BLaER1 (cell line): ENCODE measurements at regions not wholly inside any gene's neighbourhood (a gene's known extent, or its start where the extent isn't known, plus 50 kb on each side); places are given as distances from the start of the nearest gene placed in this dataset.

Experiments
- H3K27ac ChIP-seq: shearing (Covaris generic); formaldehyde crosslinking; 2 replicates; pipeline ENCODE4 v1.8.1; 2022
- H3K27me3 ChIP-seq: shearing (Covaris generic); formaldehyde crosslinking; 2 replicates; pipeline ENCODE4 v1.8.1; 2022
- H3K36me3 ChIP-seq: shearing (Covaris generic); formaldehyde crosslinking; 2 replicates; pipeline ENCODE4 v1.8.1; 2022
- H3K4me1 ChIP-seq: shearing (Covaris generic); formaldehyde crosslinking; 2 replicates; pipeline ENCODE4 v1.8.1; 2022
- H3K4me2 ChIP-seq: shearing (Covaris generic); formaldehyde crosslinking; 2 replicates; pipeline ENCODE4 v1.8.1; 2022
- H3K4me3 ChIP-seq: shearing (Covaris generic); formaldehyde crosslinking; 2 replicates; pipeline ENCODE4 v1.8.1; 2022
- H3K9ac ChIP-seq: shearing (Covaris generic); formaldehyde crosslinking; 2 replicates; pipeline ENCODE4 v1.8.1; 2022
- H3K9me3 ChIP-seq: shearing (Covaris generic); formaldehyde crosslinking; 2 replicates; pipeline ENCODE4 v1.8.1; 2022
- H4K20me1 ChIP-seq: shearing (Covaris generic); formaldehyde crosslinking; 2 replicates; pipeline ENCODE4 v1.8.1; 2022
- Cebpa-rat ChIP-seq: shearing (Covaris generic); IDR thresholded peaks from 2 replicates; pipeline ENCODE4 v1.8.1; 2022

DNA sequence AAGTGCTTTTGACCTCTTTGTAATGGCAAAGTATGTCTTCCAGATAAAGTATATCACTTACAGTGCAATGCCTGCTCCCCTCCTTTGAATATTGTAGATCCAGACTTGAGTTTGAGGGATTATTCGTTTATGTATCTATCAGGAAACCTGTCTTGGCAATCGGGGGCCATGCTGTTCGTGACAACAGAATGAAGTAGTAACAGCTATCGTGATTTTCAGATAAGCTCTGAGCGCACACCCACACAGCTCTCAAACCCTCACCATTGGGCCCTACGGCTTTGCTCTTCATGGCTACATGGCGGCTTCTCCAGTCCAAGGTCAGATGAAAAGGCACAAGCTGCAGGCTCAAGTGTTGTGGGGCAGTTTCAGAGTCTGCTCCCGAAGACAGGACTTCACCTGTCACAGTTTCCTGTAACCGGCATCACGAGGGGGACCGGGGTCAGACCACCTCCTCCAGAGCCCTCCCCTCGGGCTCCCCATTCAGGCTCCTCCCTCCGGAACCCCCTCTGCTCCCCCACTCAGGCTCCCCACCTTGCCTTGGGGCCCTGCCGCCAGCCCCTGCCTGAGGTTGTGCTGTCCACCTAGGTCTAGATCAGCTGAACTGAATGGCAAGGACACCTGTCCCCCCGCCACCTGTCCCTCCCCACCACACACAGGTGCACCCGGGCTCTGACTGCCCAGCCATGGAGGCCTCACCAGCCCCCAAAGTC is 292.5 kb upstream of the SALL3 start:
- H4K20me1 ChIP-seq: no peaks in the 10 kb centered on the region
- H3K27ac ChIP-seq: no peak overlapping the region
- H3K4me3 ChIP-seq: no peak overlapping the region
- H3K4me2 ChIP-seq: no peak overlapping the region
- no peaks in the 10 kb centered on the region for H3K9me3 ChIP-seq
- no peaks in the 10 kb centered on the region for H3K27me3 ChIP-seq
- TF ChIP-seq Cebpa-rat: no peak
- no peak overlapping the region for H3K9ac ChIP-seq
- no peaks in the 10 kb centered on the region for H3K36me3 ChIP-seq
- no peaks in the 10 kb centered on the region for H3K4me1 ChIP-seq

DNA sequence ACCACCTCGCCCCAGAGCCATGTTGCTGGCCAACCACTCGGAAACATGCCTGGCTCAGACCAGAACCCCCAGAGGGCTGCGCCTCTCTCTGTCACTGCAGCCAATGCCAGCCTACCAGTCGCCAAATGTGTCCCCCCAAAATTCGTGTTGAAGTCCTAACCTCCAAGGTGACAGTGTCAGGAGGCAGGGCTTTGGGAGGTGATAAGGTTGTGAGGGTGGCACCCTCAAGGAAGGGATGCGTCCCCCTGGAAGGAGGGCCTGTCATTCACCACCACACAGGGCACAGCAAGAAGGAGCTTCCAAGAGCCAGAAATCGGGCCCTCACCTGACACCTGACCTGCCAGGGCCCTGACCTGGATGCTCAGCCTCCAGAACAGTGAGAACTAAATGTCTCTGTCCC is 291.9 kb upstream of the SALL3 start:
- H3K4me2 ChIP-seq: no peak overlapping the region
- H4K20me1 ChIP-seq: no peaks in the 10 kb centered on the region
- H3K9me3 ChIP-seq: no peaks in the 10 kb centered on the region
- H3K27me3 ChIP-seq: no peaks in the 10 kb centered on the region
- no peak overlapping the region for H3K4me3 ChIP-seq
- TF ChIP-seq Cebpa-rat: no peak
- no peak overlapping the region for H3K9ac ChIP-seq
- H3K27ac ChIP-seq: no peak overlapping the region
- H3K36me3 ChIP-seq: no peaks in the 10 kb centered on the region
- no peaks in the 10 kb centered on the region for H3K4me1 ChIP-seq

DNA sequence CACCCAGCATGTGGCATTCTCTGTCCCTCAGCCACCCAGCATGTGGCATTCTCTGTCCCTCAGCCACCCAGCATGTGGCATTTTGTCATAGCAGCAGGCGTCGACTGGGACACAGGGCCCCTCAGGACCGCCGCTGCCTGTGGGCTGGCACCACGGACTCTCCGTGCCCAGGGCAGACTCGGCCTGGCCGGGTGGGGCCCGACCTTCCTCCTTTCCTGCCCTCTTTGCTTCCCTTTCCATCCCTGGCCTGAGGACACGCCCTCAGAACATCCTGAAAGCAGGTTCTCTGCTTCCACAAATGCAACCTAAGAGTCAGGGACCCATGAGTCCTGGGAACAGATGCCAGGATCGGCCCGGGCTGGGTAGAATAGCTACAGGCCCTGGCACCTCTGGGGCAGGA is 291.4 kb upstream of the SALL3 start:
- no peak overlapping the region for H3K9ac ChIP-seq
- H3K36me3 ChIP-seq: no peaks in the 10 kb centered on the region
- H3K4me1 ChIP-seq: no peaks in the 10 kb centered on the region
- H3K9me3 ChIP-seq: no peaks in the 10 kb centered on the region
- no peak overlapping the region for H3K27ac ChIP-seq
- no peaks in the 10 kb centered on the region for H4K20me1 ChIP-seq
- no peak overlapping the region for H3K4me3 ChIP-seq
- no peak overlapping the region for H3K4me2 ChIP-seq
- no peaks in the 10 kb centered on the region for H3K27me3 ChIP-seq
- TF ChIP-seq Cebpa-rat: no peak

DNA sequence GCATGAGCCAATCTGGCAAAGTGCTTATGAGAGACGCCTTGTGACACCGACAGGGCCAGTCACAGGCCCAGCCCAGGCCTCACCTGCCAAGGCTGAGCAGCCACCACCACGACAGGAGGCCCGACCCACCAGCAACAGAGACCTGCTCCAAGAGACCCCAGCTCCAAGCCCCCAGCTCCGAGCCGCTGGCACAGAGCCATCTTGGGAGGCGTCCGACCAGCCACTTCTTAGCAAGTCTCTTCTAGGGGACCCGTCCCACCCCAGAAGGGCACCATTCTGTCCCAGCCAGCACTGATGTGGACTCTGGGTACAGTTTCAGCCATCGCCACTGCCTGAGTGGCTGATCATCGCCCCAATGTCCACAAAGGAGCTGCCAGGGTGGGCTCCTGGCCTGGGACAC is 290.7 kb upstream of the SALL3 start:
- Histone ChIP-seq H3K9me3 (no peaks in the 10 kb centered on the region), H3K27ac (no peak overlapping the region), H3K9ac (no peak overlapping the region), H3K4me2 (no peak overlapping the region), H3K4me3 (no peak overlapping the region), H3K4me1 (no peaks in the 10 kb centered on the region), H3K36me3 (no peaks in the 10 kb centered on the region), H3K27me3 (no peaks in the 10 kb centered on the region), H4K20me1 (no peaks in the 10 kb centered on the region)
- no peak for TF ChIP-seq Cebpa-rat

DNA sequence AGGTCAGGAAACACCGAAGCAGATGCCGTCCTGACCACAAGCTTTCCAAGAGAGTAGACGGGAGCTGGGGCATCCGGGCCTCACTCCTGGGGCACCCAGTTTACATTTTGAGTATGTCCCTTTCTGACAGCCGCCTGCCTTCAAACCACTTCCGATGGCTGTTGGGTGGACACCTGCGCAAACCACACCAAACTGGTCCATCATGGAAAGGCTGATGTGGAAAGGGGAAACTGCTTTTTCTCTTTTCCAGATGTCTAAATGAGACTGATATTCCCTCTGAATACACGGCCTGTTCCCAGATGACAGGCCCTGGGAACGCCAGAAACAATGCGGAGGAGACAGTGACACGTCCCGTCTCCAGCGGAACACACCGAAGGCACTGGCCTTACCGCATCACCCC is 290.0 kb upstream of the SALL3 start:
- TF ChIP-seq Cebpa-rat: no peak
- no peaks in the 10 kb centered on the region for H3K4me1 ChIP-seq
- H3K4me2 ChIP-seq: no peak overlapping the region
- no peak overlapping the region for H3K9ac ChIP-seq
- H3K27me3 ChIP-seq: no peaks in the 10 kb centered on the region
- H3K27ac ChIP-seq: no peak overlapping the region
- no peaks in the 10 kb centered on the region for H4K20me1 ChIP-seq
- no peaks in the 10 kb centered on the region for H3K36me3 ChIP-seq
- H3K9me3 ChIP-seq: no peaks in the 10 kb centered on the region
- H3K4me3 ChIP-seq: no peak overlapping the region

DNA sequence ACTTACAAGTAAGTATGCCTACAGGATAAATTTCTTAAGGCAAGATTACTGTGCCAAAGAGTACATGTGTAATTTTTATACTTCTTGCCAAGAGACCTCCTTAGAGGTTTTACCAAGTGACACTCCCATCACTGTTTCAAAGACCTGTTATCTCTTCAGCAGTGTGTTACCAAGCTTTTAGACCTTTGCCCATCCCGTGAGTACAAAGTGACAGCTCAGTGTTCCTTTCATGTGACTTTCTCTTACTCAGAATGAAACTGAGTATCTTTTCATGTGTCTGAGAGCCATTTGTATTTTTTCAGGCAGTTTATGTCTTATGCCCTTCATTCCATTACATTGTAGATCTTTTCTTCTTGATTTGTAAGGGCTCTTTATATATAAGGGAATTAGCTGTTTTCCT is 287.5 kb upstream of the SALL3 start:
- no peaks in the 10 kb centered on the region for H3K36me3 ChIP-seq
- no peaks in the 10 kb centered on the region for H3K27me3 ChIP-seq
- H3K9me3 ChIP-seq: no peaks in the 10 kb centered on the region
- H3K9ac ChIP-seq: no peak overlapping the region
- H4K20me1 ChIP-seq: no peaks in the 10 kb centered on the region
- no peak overlapping the region for H3K4me3 ChIP-seq
- no peak overlapping the region for H3K4me2 ChIP-seq
- H3K27ac ChIP-seq: no peak overlapping the region
- no peaks in the 10 kb centered on the region for H3K4me1 ChIP-seq
- TF ChIP-seq Cebpa-rat: no peak

DNA sequence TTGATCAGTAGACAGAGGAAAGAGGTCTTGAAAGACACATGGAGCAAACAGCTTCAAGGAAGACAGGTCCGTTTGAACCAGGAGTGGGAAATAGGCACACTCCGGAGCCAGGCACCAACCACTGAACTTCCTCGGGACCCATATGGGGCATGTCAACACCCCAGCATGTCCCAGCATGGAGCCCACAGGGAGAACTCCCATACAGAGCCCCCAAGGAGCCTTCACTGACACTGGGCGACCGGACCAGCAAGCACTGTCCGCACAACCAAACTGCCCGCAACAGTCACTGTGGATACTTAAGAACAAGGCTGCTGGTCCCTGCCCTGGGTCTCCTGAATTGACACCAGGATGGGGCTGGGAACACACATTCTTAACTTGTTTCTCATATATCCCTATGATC is 286.2 kb upstream of the SALL3 start:
- no peaks in the 10 kb centered on the region for H3K9me3 ChIP-seq
- no peaks in the 10 kb centered on the region for H3K36me3 ChIP-seq
- no peaks in the 10 kb centered on the region for H4K20me1 ChIP-seq
- no peak overlapping the region for H3K4me2 ChIP-seq
- H3K27me3 ChIP-seq: no peaks in the 10 kb centered on the region
- no peak overlapping the region for H3K27ac ChIP-seq
- no peak overlapping the region for H3K9ac ChIP-seq
- H3K4me3 ChIP-seq: no peak overlapping the region
- no peak for TF ChIP-seq Cebpa-rat
- H3K4me1 ChIP-seq: no peaks in the 10 kb centered on the region

DNA sequence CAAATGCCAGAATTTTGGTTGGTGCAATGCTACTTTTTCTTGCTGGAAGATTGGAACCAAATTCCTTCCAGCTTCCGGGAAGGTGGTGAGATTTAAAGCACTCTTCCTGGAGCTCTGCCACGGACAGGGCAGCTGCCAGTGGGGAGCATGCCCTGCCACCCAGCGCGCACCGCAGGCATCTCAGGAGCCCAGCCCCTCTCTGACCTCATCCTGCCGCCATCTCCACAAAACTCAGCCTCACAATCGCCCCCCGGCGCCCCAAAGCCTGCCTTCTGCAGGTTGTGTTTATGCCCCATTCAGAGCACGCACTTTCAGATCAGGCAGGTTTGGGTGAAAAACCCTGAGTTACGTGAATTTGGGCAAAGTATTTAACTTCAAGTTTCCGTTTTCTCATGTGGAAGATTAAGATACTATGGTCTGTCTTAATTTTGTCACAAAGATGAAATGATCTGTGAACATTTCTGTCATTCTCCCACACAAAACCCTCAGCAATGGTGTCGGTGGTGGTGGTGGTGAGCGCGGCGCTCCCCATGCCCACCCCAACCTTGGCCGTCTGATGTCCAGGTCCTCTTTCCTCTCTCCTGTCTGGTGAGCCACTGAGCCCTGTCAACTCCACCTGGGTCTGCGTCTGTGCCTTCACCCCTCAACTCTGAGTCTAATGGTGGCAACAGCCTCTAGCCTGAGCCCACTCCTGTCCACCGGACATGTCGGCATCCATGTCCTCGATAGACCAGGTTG is 282.8 kb upstream of the SALL3 start:
- TF ChIP-seq Cebpa-rat: no peak
- Histone ChIP-seq H3K9me3 (no peaks in the 10 kb centered on the region), H3K4me3 (no peak overlapping the region)

DNA sequence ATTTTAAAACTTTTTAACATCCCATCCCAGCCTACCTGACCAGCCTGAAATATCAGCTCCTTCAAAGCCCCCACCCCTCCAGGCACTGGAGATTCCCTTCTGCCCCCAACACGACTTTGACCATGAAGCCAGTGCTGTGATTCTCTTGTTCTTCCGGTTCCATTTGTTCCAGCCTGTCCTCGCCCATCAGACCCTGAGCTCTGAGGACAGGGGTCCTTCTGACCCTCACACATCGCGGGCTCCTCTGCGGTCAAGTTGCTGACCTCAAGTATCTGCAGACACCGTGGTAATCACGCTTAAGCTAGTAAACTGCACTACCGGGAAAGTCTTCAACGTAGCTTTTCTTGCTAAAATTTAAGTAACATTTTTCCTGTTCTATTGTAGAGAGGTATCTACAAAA is 282.2 kb upstream of the SALL3 start:
- no peaks in the 10 kb centered on the region for H3K27me3 ChIP-seq
- no peaks in the 10 kb centered on the region for H3K9me3 ChIP-seq
- no peak overlapping the region for H3K4me2 ChIP-seq
- no peak overlapping the region for H3K27ac ChIP-seq
- no peaks in the 10 kb centered on the region for H4K20me1 ChIP-seq
- no peak overlapping the region for H3K9ac ChIP-seq
- H3K4me3 ChIP-seq: no peak overlapping the region
- no peaks in the 10 kb centered on the region for H3K4me1 ChIP-seq
- no peaks in the 10 kb centered on the region for H3K36me3 ChIP-seq
- TF ChIP-seq Cebpa-rat: no peak

More for the DNA sequence above, 282.8 kb upstream of the SALL3 start:
- no peak overlapping the region for H3K4me2 ChIP-seq
- H3K4me1 ChIP-seq: no peaks in the 10 kb centered on the region
- no peaks in the 10 kb centered on the region for H3K27me3 ChIP-seq
- no peak overlapping the region for H3K27ac ChIP-seq
- H3K36me3 ChIP-seq: no peaks in the 10 kb centered on the region
- no peak overlapping the region for H3K9ac ChIP-seq
- H4K20me1 ChIP-seq: no peaks in the 10 kb centered on the region

DNA sequence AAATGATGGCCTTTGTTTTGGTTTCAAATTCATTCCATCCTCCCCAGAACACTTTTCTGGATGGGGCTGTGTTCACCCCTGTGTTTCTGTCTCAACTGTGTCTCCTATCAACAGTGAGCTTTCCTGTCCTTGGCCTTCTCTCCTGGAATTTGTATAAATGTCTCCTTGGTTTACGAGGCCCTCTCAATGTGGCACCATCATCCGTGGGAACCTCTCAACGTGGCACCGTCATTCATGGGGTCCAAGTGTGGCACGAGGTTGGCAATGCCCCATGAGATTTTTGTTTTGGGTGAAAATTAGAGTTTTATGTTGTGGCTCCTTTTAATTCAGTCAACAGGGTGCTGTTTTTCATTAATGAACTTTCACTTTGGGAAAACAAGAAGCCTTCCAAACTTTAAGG is 280.7 kb upstream of the SALL3 start:
- Histone ChIP-seq H3K27me3 (no peaks in the 10 kb centered on the region), H3K4me3 (no peak overlapping the region), H4K20me1 (no peaks in the 10 kb centered on the region), H3K4me2 (no peak overlapping the region), H3K36me3 (no peaks in the 10 kb centered on the region), H3K4me1 (no peaks in the 10 kb centered on the region), H3K9me3 (no peaks in the 10 kb centered on the region), H3K9ac (no peak overlapping the region), H3K27ac (no peak overlapping the region)
- TF ChIP-seq Cebpa-rat: no peak

DNA sequence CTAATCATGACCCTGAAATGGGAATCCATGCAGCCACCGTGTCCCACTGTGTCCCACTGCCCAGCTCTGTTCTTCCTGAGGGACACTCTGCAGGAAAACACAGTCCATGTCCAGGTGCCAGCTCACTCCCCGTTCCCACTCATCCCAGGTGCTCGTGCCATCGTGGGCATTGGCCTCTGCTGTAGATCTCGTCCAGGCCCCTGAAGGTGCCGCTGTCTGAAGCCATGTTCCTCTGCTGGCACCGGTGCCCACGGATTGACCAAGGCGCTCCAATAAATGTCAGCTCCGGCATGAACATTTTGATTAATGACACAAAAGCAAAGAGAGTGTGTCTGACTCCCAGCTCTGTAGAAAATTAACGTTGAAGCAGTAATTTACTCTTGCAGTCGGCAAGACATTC is 280.1 kb upstream of the SALL3 start:
- TF ChIP-seq Cebpa-rat: no peak
- H3K27me3 ChIP-seq: no peaks in the 10 kb centered on the region
- no peak overlapping the region for H3K27ac ChIP-seq
- no peak overlapping the region for H3K4me2 ChIP-seq
- H3K4me1 ChIP-seq: no peaks in the 10 kb centered on the region
- H3K9ac ChIP-seq: no peak overlapping the region
- H3K4me3 ChIP-seq: no peak overlapping the region
- no peaks in the 10 kb centered on the region for H3K9me3 ChIP-seq
- no peaks in the 10 kb centered on the region for H3K36me3 ChIP-seq
- no peaks in the 10 kb centered on the region for H4K20me1 ChIP-seq
